Spleen (tissue), 7 donors: ENCODE measurements at regions not wholly inside any gene's neighbourhood (a gene's known extent, or its start where the extent isn't known, plus 50 kb on each side); places are given as distances from the start of the nearest gene placed in this dataset.

Experiments
- CTCF ChIP-seq, 11 experiments: fragments of 200-600 bp in 7 of 11; fragments of 450-650 bp in 4 of 11; sonication (generic) in 4 of 11; IDR thresholded peaks in 8 of 11; conservative IDR thresholded peaks in 3 of 11; 1 replicate in 7 of 11; 2 replicates in 4 of 11; pipeline versions ENCODE4 v1.4.0 to v1.8.0; 2016 to 2021; ENCODE audit warnings: antibody characterized with exemption in 11 of 11, inconsistent platforms in 4 of 11, mild to moderate bottlenecking in 1 of 11
- POLR2AphosphoS5 ChIP-seq, 3 donors: sonication (generic); formaldehyde crosslinking; IDR thresholded peaks; one replicate each; pipeline ENCODE4 v1.5.1; 2017; ENCODE audit warnings: antibody characterized with exemption in 3 of 3
- donor health status: DM: no; HTN: no; CAD: no; lungs with moderate emphysema.
- donor health status: DM: no; HTN: no; CAD: no.
- donor health status: DM: no; HTN: no; CAD: no.

GRCh38 chr11:112780351-112781087 is 180.7 kb upstream of the NCAM1 start:
- TF ChIP-seq CTCF (IDR thresholded peaks at IDR 0.05 in 8 of 11, conservative IDR thresholded peaks at IDR 0.05 in 3 of 11) (no peak), POLR2AphosphoS5 (IDR thresholded peaks at IDR 0.05) (no peak)
